ENCODE measurements at regions not wholly inside any gene's neighbourhood (a gene's known extent, or its start where the extent isn't known, plus 50 kb on each side); places are given as distances from the start of the nearest gene placed in this dataset.
A peak's percentile ranks its signal among the peaks of the same experiment; 100 is the strongest.

DNA sequence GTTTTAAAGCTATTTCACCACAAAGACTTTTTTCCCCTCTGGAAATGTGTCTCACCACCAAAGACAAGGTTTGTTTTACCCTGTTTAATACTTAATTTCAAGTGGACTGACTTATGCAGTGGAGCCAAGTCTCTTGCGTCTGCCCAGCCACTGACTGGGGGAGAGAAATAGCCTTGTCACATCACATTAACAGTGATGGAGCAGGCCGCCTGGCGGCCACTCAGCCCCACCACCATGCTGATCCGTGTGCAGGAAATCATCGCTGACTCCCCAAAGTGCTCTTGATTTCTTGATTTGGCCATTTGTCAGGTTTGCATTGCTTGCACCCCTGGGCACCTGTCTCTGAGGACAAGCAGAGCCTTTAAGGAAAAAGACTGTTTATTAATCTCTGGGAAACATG lies 334.1 kb downstream of the GLRX3 start:
- no peaks in the 10 kb centered on the region for H3K27me3 ChIP-seq (ENCODE audit: insufficient read depth, low read length)
- intact Hi-C loops (cut with micrococcal nuclease): no loop called here
- H3K4me3 ChIP-seq (ENCODE audit: low read length in 2 of 2): no peak overlapping the region
- H3K4me1 Mint-ChIP-seq: no peaks in the 10 kb centered on the region
- no peak for DNase-seq
- H3K36me3 ChIP-seq (ENCODE audit: insufficient read depth, low read length): no peaks in the 10 kb centered on the region
- no peaks in the 10 kb centered on the region for H3K27me3 Mint-ChIP-seq
- H3K4me1 ChIP-seq (ENCODE audit: insufficient read depth, low read length): no peaks in the 10 kb centered on the region
- POLR2A ChIA-PET (ENCODE audit: partially characterized antibody): no interaction called here
- no peak overlapping the region for H3K27ac Mint-ChIP-seq
- H3K4me3 Mint-ChIP-seq: no peak overlapping the region
- H3K9me3 Mint-ChIP-seq: peaks cover 3 to 23% (median 7%) of the 10 kb centered on the region in 8 donors
- H3K36me3 Mint-ChIP-seq: no peaks in the 10 kb centered on the region
- CTCF ChIA-PET (ENCODE audit: partially characterized antibody): no interaction called here
- H3K27ac ChIP-seq (ENCODE audit: low read depth, low read length): no peak overlapping the region
- no peaks in the 10 kb centered on the region for H3K9me3 ChIP-seq (ENCODE audit: control insufficient read depth in 1 of 2, low read length in 2 of 2)

DNA sequence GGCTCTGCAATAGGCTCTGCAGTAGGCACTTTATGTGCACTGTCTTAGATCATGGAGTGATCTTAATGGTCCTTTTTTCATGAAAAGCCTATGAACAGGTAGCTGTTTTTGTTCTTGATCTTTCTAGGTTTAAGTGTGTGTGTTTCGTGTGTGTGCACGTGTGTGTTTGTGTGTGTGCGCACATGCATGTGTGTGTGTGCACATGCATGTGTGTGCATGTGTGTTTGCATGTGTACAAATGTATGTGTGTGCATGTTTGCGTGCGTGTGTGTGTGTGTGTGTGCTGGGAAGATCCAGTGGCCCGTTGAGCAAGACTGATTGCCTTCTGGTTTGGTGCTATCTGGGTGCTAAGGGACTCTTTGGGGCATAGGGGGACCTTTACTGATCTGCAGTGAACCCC lies 334.8 kb downstream of the GLRX3 start:
- Mint-ChIP-seq H3K27ac (no peak overlapping the region), H3K27me3 (no peaks in the 10 kb centered on the region), H3K4me3 (no peak overlapping the region), H3K9me3 (peaks cover 3 to 23% (median 7%) of the 10 kb centered on the region in 8 donors), H3K36me3 (no peaks in the 10 kb centered on the region), H3K4me1 (no peaks in the 10 kb centered on the region)
- Histone ChIP-seq H3K27ac (ENCODE audit: low read depth, low read length) (no peak overlapping the region), H3K4me1 (ENCODE audit: insufficient read depth, low read length) (no peaks in the 10 kb centered on the region), H3K9me3 (ENCODE audit: control insufficient read depth in 1 of 2, low read length in 2 of 2) (no peaks in the 10 kb centered on the region), H3K36me3 (ENCODE audit: insufficient read depth, low read length) (no peaks in the 10 kb centered on the region), H3K27me3 (ENCODE audit: insufficient read depth, low read length) (no peaks in the 10 kb centered on the region), H3K4me3 (ENCODE audit: low read length in 2 of 2) (no peak overlapping the region)
- no peak for DNase-seq
- ChIA-PET POLR2A (ENCODE audit: partially characterized antibody) (no interaction called here), CTCF (ENCODE audit: partially characterized antibody) (interaction anchor here (1.5 kb wide), 1 partner anchor 10 kb away, joined by 3 read pairs; no protein-coding TSS in a partner anchor)
- intact Hi-C loops (cut with micrococcal nuclease): no loop called here

GRCh38 chr10:130471486-130471885 lies 335.3 kb downstream of the GLRX3 start:
- Mint-ChIP-seq H3K4me1 (no peaks in the 10 kb centered on the region), H3K27me3 (no peaks in the 10 kb centered on the region), H3K9me3 (peaks cover 3 to 24% (median 7%) of the 10 kb centered on the region in 8 donors), H3K36me3 (no peaks in the 10 kb centered on the region), H3K4me3 (no peak overlapping the region), H3K27ac (no peak overlapping the region)
- ChIA-PET POLR2A (ENCODE audit: partially characterized antibody) (no interaction called here), CTCF (ENCODE audit: partially characterized antibody) (interaction anchor here (1.5 kb wide), 1 partner anchor 10 kb away, joined by 3 read pairs; no protein-coding TSS in a partner anchor)
- Histone ChIP-seq H3K27me3 (ENCODE audit: insufficient read depth, low read length) (no peaks in the 10 kb centered on the region), H3K4me1 (ENCODE audit: insufficient read depth, low read length) (no peaks in the 10 kb centered on the region), H3K9me3 (ENCODE audit: control insufficient read depth in 1 of 2, low read length in 2 of 2) (no peaks in the 10 kb centered on the region), H3K27ac (ENCODE audit: low read depth, low read length) (no peak overlapping the region), H3K36me3 (ENCODE audit: insufficient read depth, low read length) (no peaks in the 10 kb centered on the region), H3K4me3 (ENCODE audit: low read length in 2 of 2) (no peak overlapping the region)
- no peak for DNase-seq
- intact Hi-C loops (cut with micrococcal nuclease): no loop called here

DNA sequence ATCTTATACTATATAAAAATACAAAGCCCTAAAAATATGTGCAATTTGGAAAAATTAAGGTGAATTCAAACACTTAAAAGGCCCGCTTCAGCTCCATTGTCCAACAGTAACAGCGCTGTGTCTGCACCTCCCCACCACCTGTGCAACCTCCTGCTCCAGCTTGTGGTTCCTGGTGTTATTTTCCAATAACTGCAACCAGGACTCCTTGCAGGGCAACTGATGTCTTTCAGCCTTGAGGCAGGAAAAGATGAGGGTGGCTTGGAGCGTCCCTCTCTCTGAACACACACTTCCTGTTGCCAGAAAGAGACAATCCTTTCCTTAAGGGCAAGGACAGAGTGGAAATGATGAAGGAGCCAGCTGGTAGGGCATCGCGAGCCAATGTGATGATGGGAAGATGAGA lies 336.0 kb downstream of the GLRX3 start:
- H3K36me3 Mint-ChIP-seq: no peaks in the 10 kb centered on the region
- DNase-seq: no peak
- H3K27ac Mint-ChIP-seq: no peak overlapping the region
- H3K4me3 Mint-ChIP-seq: no peak overlapping the region
- Histone ChIP-seq H3K4me1 (ENCODE audit: insufficient read depth, low read length) (no peaks in the 10 kb centered on the region), H3K4me3 (ENCODE audit: low read length in 2 of 2) (no peak overlapping the region), H3K36me3 (ENCODE audit: insufficient read depth, low read length) (no peaks in the 10 kb centered on the region), H3K27ac (ENCODE audit: low read depth, low read length) (no peak overlapping the region), H3K27me3 (ENCODE audit: insufficient read depth, low read length) (no peaks in the 10 kb centered on the region), H3K9me3 (ENCODE audit: control insufficient read depth in 1 of 2, low read length in 2 of 2) (no peaks in the 10 kb centered on the region)
- peaks cover 4 to 18% (median 6%) of the 10 kb centered on the region in 8 donors for H3K9me3 Mint-ChIP-seq
- intact Hi-C loops (cut with micrococcal nuclease): no loop called here
- H3K27me3 Mint-ChIP-seq: no peaks in the 10 kb centered on the region
- ChIA-PET POLR2A (ENCODE audit: partially characterized antibody) (no interaction called here), CTCF (ENCODE audit: partially characterized antibody) (interaction anchor here (1.5 kb wide), 1 partner anchor 9 kb away, joined by 3 read pairs; no protein-coding TSS in a partner anchor)
- H3K4me1 Mint-ChIP-seq: no peaks in the 10 kb centered on the region

DNA sequence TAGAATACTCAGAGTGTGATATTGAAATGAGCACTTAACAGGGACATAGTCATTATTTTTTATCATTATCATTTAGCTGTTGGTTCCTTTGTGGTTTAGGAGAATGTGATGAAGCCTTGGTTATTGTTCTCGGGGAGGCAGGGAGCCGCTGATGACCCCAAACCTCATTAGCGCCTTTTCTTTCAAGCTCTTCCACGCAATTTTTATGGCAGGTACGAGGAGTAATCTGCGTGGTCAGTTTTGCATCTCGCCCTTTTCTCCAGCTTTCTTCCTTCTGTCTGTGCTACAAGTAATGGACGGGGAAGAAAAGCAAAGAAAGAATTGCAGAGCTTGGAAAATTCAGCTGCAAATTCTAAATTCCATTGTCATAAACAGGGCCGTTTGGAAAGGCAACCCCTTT lies 338.4 kb downstream of the GLRX3 start:
- H3K36me3 ChIP-seq (ENCODE audit: insufficient read depth, low read length): no peaks in the 10 kb centered on the region
- H3K9me3 ChIP-seq (ENCODE audit: control insufficient read depth in 1 of 2, low read length in 2 of 2): no peaks in the 10 kb centered on the region
- no peaks in the 10 kb centered on the region for H3K27me3 Mint-ChIP-seq
- H3K9me3 Mint-ChIP-seq: peaks cover 0 to 3% (median 2%) of the 10 kb centered on the region in 8 donors
- H3K27me3 ChIP-seq (ENCODE audit: insufficient read depth, low read length): no peaks in the 10 kb centered on the region
- H3K4me1 ChIP-seq (ENCODE audit: insufficient read depth, low read length): no peaks in the 10 kb centered on the region
- CTCF ChIA-PET (ENCODE audit: partially characterized antibody): no interaction called here
- no peaks in the 10 kb centered on the region for H3K36me3 Mint-ChIP-seq
- DNase-seq: no peak
- no peak overlapping the region for H3K27ac ChIP-seq (ENCODE audit: low read depth, low read length)
- POLR2A ChIA-PET (ENCODE audit: partially characterized antibody): no interaction called here
- H3K27ac Mint-ChIP-seq: no peak overlapping the region
- no peaks in the 10 kb centered on the region for H3K4me1 Mint-ChIP-seq
- intact Hi-C loops (cut with micrococcal nuclease): no loop called here
- no peak overlapping the region for H3K4me3 Mint-ChIP-seq
- no peak overlapping the region for H3K4me3 ChIP-seq (ENCODE audit: low read length in 2 of 2)

DNA sequence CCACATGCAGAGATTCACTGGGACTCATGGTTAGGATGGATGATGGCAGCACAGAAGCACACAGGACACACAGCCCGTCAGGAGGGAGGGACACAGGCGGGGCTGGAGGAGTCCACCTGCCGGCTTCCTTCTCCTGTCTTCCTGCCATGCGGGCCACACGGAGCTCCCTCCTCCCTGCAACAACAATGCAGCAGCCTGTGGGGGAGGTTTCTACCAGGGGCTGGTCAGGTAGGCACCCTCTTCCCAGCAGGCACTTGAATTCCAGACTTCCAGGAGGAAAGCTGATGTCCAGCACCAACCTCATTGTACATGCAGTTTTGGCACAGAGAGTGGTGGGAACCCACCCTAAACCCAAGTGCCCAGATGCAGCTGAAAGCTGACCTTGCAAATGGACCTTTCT lies 341.2 kb downstream of the GLRX3 start:
- H3K4me3 Mint-ChIP-seq: no peak overlapping the region
- Histone ChIP-seq H3K27ac (ENCODE audit: low read depth, low read length) (no peak overlapping the region), H3K9me3 (ENCODE audit: control insufficient read depth in 1 of 2, low read length in 2 of 2) (no peaks in the 10 kb centered on the region), H3K27me3 (ENCODE audit: insufficient read depth, low read length) (no peaks in the 10 kb centered on the region), H3K36me3 (ENCODE audit: insufficient read depth, low read length) (no peaks in the 10 kb centered on the region), H3K4me3 (ENCODE audit: low read length in 2 of 2) (no peak overlapping the region), H3K4me1 (ENCODE audit: insufficient read depth, low read length) (no peaks in the 10 kb centered on the region)
- no peak for DNase-seq
- H3K27ac Mint-ChIP-seq: no peak overlapping the region
- ChIA-PET CTCF (ENCODE audit: partially characterized antibody) (no interaction called here), POLR2A (ENCODE audit: partially characterized antibody) (no interaction called here)
- intact Hi-C loops (cut with micrococcal nuclease): no loop called here
- H3K4me1 Mint-ChIP-seq: no peaks in the 10 kb centered on the region
- H3K9me3 Mint-ChIP-seq: peaks cover 0 to 2% (median 0%) of the 10 kb centered on the region in 8 donors
- no peaks in the 10 kb centered on the region for H3K27me3 Mint-ChIP-seq
- no peaks in the 10 kb centered on the region for H3K36me3 Mint-ChIP-seq

- H3K27me3 ChIP-seq (ENCODE audit: insufficient read depth, low read length): no peaks in the 10 kb centered on the region
- Mint-ChIP-seq H3K4me3 (no peak overlapping the region), H3K36me3 (no peaks in the 10 kb centered on the region), H3K27me3 (no peaks in the 10 kb centered on the region), H3K27ac (no peak overlapping the region), H3K4me1 (no peaks in the 10 kb centered on the region), H3K9me3 (peaks cover 0 to 4% (median 0%) of the 10 kb centered on the region in 8 donors)
- no peaks in the 10 kb centered on the region for H3K4me1 ChIP-seq (ENCODE audit: insufficient read depth, low read length)
- no peak overlapping the region for H3K27ac ChIP-seq (ENCODE audit: low read depth, low read length)
- H3K9me3 ChIP-seq (ENCODE audit: control insufficient read depth in 1 of 2, low read length in 2 of 2): no peaks in the 10 kb centered on the region
- CTCF ChIA-PET (ENCODE audit: partially characterized antibody): no interaction called here
- intact Hi-C loops (cut with micrococcal nuclease): no loop called here
- POLR2A ChIA-PET (ENCODE audit: partially characterized antibody): no interaction called here
- H3K36me3 ChIP-seq (ENCODE audit: insufficient read depth, low read length): no peaks in the 10 kb centered on the region
- peak in 1 of 5 donors; percentile 35 for DNase-seq
- no peak overlapping the region for H3K4me3 ChIP-seq (ENCODE audit: low read length in 2 of 2)
Observed at GRCh38 chr10:130479146-130479545, 343.0 kb downstream of the GLRX3 start.

GRCh38 chr10:130479926-130480325 lies 343.7 kb downstream of the GLRX3 start:
- intact Hi-C loops (cut with micrococcal nuclease): no loop called here
- H3K9me3 ChIP-seq (ENCODE audit: control insufficient read depth in 1 of 2, low read length in 2 of 2): no peaks in the 10 kb centered on the region
- POLR2A ChIA-PET (ENCODE audit: partially characterized antibody): no interaction called here
- H3K27me3 ChIP-seq (ENCODE audit: insufficient read depth, low read length): no peaks in the 10 kb centered on the region
- H3K27me3 Mint-ChIP-seq: no peaks in the 10 kb centered on the region
- CTCF ChIA-PET (ENCODE audit: partially characterized antibody): no interaction called here
- no peak overlapping the region for H3K4me3 Mint-ChIP-seq
- DNase-seq: no peak
- no peak overlapping the region for H3K4me3 ChIP-seq (ENCODE audit: low read length in 2 of 2)
- H3K27ac Mint-ChIP-seq: no peak overlapping the region
- H3K4me1 ChIP-seq (ENCODE audit: insufficient read depth, low read length): no peaks in the 10 kb centered on the region
- H3K9me3 Mint-ChIP-seq: peaks cover 0 to 4% (median 0%) of the 10 kb centered on the region in 8 donors
- H3K36me3 ChIP-seq (ENCODE audit: insufficient read depth, low read length): no peaks in the 10 kb centered on the region
- no peak overlapping the region for H3K27ac ChIP-seq (ENCODE audit: low read depth, low read length)
- H3K36me3 Mint-ChIP-seq: no peaks in the 10 kb centered on the region
- no peaks in the 10 kb centered on the region for H3K4me1 Mint-ChIP-seq

All from CD4-positive, alpha-beta memory T cell (primary cell).